ENCODE measurements at regions not wholly inside any gene's neighbourhood (a gene's known extent, or its start where the extent isn't known, plus 50 kb on each side); places are given as distances from the start of the nearest gene placed in this dataset.
"Not testable (repeated sequence)": the region's sequence is repeated elsewhere in the genome, so short reads cannot be mapped to it uniquely, and the experiment has no call there.

DNA sequence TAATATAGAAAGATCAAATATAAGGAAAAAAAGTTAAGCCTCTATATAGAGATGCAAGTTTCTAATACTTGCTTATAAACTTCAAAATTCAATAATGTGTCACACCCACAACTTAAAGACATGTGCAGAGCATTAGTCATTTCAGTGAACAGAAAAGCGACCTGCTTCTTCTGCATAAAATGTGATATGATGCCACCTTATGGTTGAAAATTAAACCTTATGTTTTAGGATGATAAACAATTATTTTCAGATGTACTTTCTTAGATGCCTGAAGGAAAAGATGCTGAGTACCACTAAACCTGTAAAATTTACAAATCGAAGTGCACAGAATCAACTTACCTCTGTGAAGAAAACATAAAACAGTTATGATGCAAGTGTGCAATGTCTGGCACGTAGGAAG is 96.0 kb downstream of the MTERF1 start:
- Mint-ChIP-seq H3K36me3 (ENCODE audit: insufficient read depth, unreplicated experiment) (no peaks in the 10 kb centered on the region), H3K4me1 (ENCODE audit: low read depth, unreplicated experiment) (no peaks in the 10 kb centered on the region), H3K27me3 (ENCODE audit: unreplicated experiment) (no peaks in the 10 kb centered on the region), H3K27ac (ENCODE audit: unreplicated experiment) (no peak overlapping the region), H3K9me3 (ENCODE audit: low read depth, unreplicated experiment) (no peaks in the 10 kb centered on the region), H3K4me3 (ENCODE audit: low read depth, unreplicated experiment) (no peak overlapping the region)
- no peak for TF ChIP-seq CTCF (IDR thresholded peaks at IDR 0.05; ENCODE audit: unreplicated experiment)
- CTCF ChIA-PET, result no interaction called here
- DNase-seq, result no peak
- intact Hi-C loops (cut with micrococcal nuclease; ENCODE audit: unreplicated experiment), result loop anchor here (2.0 to 5.0 kb wide), 3 partner anchors 147 to 702 kb away; no protein-coding TSS in a partner anchor
- BruUV-seq (replicated peaks), result no TSS peak

- no peaks in the 10 kb centered on the region for H3K27me3 Mint-ChIP-seq (ENCODE audit: unreplicated experiment)
- no peak overlapping the region for H3K27ac Mint-ChIP-seq (ENCODE audit: unreplicated experiment)
- no peak overlapping the region for H3K4me3 Mint-ChIP-seq (ENCODE audit: low read depth, unreplicated experiment)
- intact Hi-C loops (cut with micrococcal nuclease; ENCODE audit: unreplicated experiment), result no loop called here
- H3K9me3 Mint-ChIP-seq (ENCODE audit: low read depth, unreplicated experiment), result no peaks in the 10 kb centered on the region
- BruUV-seq (replicated peaks), result no TSS peak
- CTCF ChIA-PET, result no interaction called here
- no peak for DNase-seq
- no peaks in the 10 kb centered on the region for H3K36me3 Mint-ChIP-seq (ENCODE audit: insufficient read depth, unreplicated experiment)
- no peak for TF ChIP-seq CTCF (IDR thresholded peaks at IDR 0.05; ENCODE audit: unreplicated experiment)
- no peaks in the 10 kb centered on the region for H3K4me1 Mint-ChIP-seq (ENCODE audit: low read depth, unreplicated experiment)
Observed at GRCh38 chr7:91787931-91788330, 92.6 kb downstream of the MTERF1 start.

DNA sequence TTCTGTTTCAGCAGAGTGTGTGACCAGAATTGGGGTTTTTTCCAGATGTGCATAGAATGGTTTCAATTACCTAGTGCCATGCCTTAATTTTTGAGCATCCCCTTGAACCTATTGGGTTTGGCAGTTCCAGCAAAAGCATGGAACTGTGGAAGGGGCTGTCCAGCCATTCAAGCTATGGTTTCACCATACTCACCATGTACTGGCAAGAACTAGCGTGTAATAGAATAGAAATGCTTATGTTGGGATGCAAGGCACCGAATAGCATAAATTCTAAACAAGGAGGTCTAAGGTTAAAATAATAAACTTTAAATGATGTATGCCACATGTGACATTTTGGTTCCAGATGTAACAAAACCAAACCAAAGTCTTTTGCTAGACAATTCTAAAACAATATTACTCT is 91.4 kb downstream of the MTERF1 start:
- H3K4me1 Mint-ChIP-seq (ENCODE audit: low read depth, unreplicated experiment), result no peaks in the 10 kb centered on the region
- intact Hi-C loops (cut with micrococcal nuclease; ENCODE audit: unreplicated experiment), result no loop called here
- no peaks in the 10 kb centered on the region for H3K9me3 Mint-ChIP-seq (ENCODE audit: low read depth, unreplicated experiment)
- CTCF ChIA-PET, result no interaction called here
- H3K36me3 Mint-ChIP-seq (ENCODE audit: insufficient read depth, unreplicated experiment), result no peaks in the 10 kb centered on the region
- H3K27ac Mint-ChIP-seq (ENCODE audit: unreplicated experiment), result no peak overlapping the region
- BruUV-seq (replicated peaks), result no TSS peak
- DNase-seq, result no peak
- H3K27me3 Mint-ChIP-seq (ENCODE audit: unreplicated experiment), result no peaks in the 10 kb centered on the region
- TF ChIP-seq CTCF (IDR thresholded peaks at IDR 0.05; ENCODE audit: unreplicated experiment), result no peak
- no peak overlapping the region for H3K4me3 Mint-ChIP-seq (ENCODE audit: low read depth, unreplicated experiment)

- H3K27ac Mint-ChIP-seq (ENCODE audit: unreplicated experiment), result no peak overlapping the region
- CTCF ChIA-PET, result no interaction called here
- no peaks in the 10 kb centered on the region for H3K4me1 Mint-ChIP-seq (ENCODE audit: low read depth, unreplicated experiment)
- H3K9me3 Mint-ChIP-seq (ENCODE audit: low read depth, unreplicated experiment), result no peaks in the 10 kb centered on the region
- no peaks in the 10 kb centered on the region for H3K27me3 Mint-ChIP-seq (ENCODE audit: unreplicated experiment)
- TF ChIP-seq CTCF (IDR thresholded peaks at IDR 0.05; ENCODE audit: unreplicated experiment), result no peak
- H3K36me3 Mint-ChIP-seq (ENCODE audit: insufficient read depth, unreplicated experiment), result no peaks in the 10 kb centered on the region
- H3K4me3 Mint-ChIP-seq (ENCODE audit: low read depth, unreplicated experiment), result no peak overlapping the region
- no peak for DNase-seq
- BruUV-seq (replicated peaks), result no TSS peak
- intact Hi-C loops (cut with micrococcal nuclease; ENCODE audit: unreplicated experiment), result no loop called here
Observed at GRCh38 chr7:91789558-91789957, 90.9 kb downstream of the MTERF1 start.

- intact Hi-C loops (cut with micrococcal nuclease; ENCODE audit: unreplicated experiment); H3K4me1 Mint-ChIP-seq (ENCODE audit: low read depth, unreplicated experiment); H3K9me3 Mint-ChIP-seq (ENCODE audit: low read depth, unreplicated experiment); H3K27ac Mint-ChIP-seq (ENCODE audit: unreplicated experiment); BruUV-seq (replicated peaks); H3K36me3 Mint-ChIP-seq (ENCODE audit: insufficient read depth, unreplicated experiment); H3K4me3 Mint-ChIP-seq (ENCODE audit: low read depth, unreplicated experiment); DNase-seq; H3K27me3 Mint-ChIP-seq (ENCODE audit: unreplicated experiment); CTCF ChIA-PET: not testable (repeated sequence)
Observed at GRCh38 chr7:91790646-91791045, 89.9 kb downstream of the MTERF1 start.
